Right lobe of liver (tissue), 6 donors: ENCODE measurements at regions not wholly inside any gene's neighbourhood (a gene's known extent, or its start where the extent isn't known, plus 50 kb on each side); places are given as distances from the start of the nearest gene placed in this dataset.

Experiments
- ATAC-seq, 4 donors: fragments of 200-7000 bp; cut with Tn5 transposase; one replicate each; pipeline ENCODE4 v1.9.1; 2020; ENCODE audit warnings: mild to moderate bottlenecking in 4 of 4, moderate library complexity in 4 of 4
- DNase-seq, 3 donors: peaks; one replicate each; pipeline ENCODE4 v3.0.0-alpha.2; 2020
- H3K27ac ChIP-seq, 3 donors: fragments of 200-600 bp; one replicate each; pipeline ENCODE4 v1.8.0; 2022
- H3K27me3 ChIP-seq, 2 donors: fragments of 200-600 bp; one replicate each; pipeline ENCODE4 v1.8.0; 2022
- H3K36me3 ChIP-seq, 4 donors: fragments of 200-600 bp; sonication (generic) in 1 of 4; one replicate each; pipeline versions ENCODE4 v1.5.1 to v1.8.0; 2017 to 2022; ENCODE audit warnings: control low read depth in 1 of 4
- H3K4me1 ChIP-seq, 4 donors: fragments of 200-600 bp; sonication (generic) in 1 of 4; one replicate each; pipeline versions ENCODE4 v1.5.1 to v1.8.0; 2017 to 2022; ENCODE audit warnings: control low read depth in 1 of 4
- H3K4me3 ChIP-seq, 3 donors: fragments of 200-600 bp; one replicate each; pipeline ENCODE4 v1.8.0; 2022
- H3K9me3 ChIP-seq, 4 donors: fragments of 200-600 bp; sonication (generic) in 1 of 4; one replicate each; pipeline versions ENCODE4 v1.5.1 to v1.8.0; 2017 to 2022; ENCODE audit warnings: control low read depth in 1 of 4
- POLR2A ChIP-seq: fragments of 450-650 bp; IDR thresholded peaks from one replicate; pipeline ENCODE4 v1.6.1; 2017; ENCODE audit warnings: antibody characterized with exemption, mild to moderate bottlenecking
- WGBS: methylation state at CpG from one replicate; pipeline ENCODE4 v1.1.6; 2018; ENCODE audit warnings: low coverage, low lambda C conversion rate; ENCODE audit not compliant: insufficient coverage; ENCODE audit errors: missing lambda C conversion rate; 5-methylcytosine and 5-hydroxymethylcytosine counted together
- intact Hi-C, 2 donors: fragments of 100-400 bp; cut with DNase I; formaldehyde crosslinking; loops; one replicate each; pipeline versions ENCODE4 v1.11.2 to v1.14.1; 2022
- TF ChIP-seq, protein P1 (sequence below), 4 donors: fragments of 200-600 bp in 3 of 4; fragments of 450-650 bp in 1 of 4; IDR thresholded peaks; one replicate each; pipeline versions ENCODE4 v1.5.1 to v1.8.0; 2016 to 2022; ENCODE audit warnings: antibody characterized with exemption in 4 of 4, mild to moderate bottlenecking in 2 of 4
- donor health status: DM: no; HTN: yes; CAD: no.
- donor health status: DM: no; HTN: no; CAD: no.
- donor health status: DM: no; HTN: no; CAD: no.
- donor health status: DM: no; HTN: yes; CAD: no.
- donor health status: DM: no; HTN: yes; CAD: no.

GRCh38 chr4:24426557-24426956 is 157.8 kb downstream of the DHX15 start:
- H3K4me3 ChIP-seq, result no peak overlapping the region
- no peaks in the 10 kb centered on the region for H3K36me3 ChIP-seq
- no peak overlapping the region for H3K27ac ChIP-seq
- 86% methylated on average over 5 of the region's 5 CpGs for WGBS
- intact Hi-C loops, result no loop called here
- H3K4me1 ChIP-seq, result peaks cover 0 to 13% (median 0%) of the 10 kb centered on the region in 4 donors
- TF ChIP-seq POLR2A, result no peak
- TF ChIP-seq, protein P1, sequence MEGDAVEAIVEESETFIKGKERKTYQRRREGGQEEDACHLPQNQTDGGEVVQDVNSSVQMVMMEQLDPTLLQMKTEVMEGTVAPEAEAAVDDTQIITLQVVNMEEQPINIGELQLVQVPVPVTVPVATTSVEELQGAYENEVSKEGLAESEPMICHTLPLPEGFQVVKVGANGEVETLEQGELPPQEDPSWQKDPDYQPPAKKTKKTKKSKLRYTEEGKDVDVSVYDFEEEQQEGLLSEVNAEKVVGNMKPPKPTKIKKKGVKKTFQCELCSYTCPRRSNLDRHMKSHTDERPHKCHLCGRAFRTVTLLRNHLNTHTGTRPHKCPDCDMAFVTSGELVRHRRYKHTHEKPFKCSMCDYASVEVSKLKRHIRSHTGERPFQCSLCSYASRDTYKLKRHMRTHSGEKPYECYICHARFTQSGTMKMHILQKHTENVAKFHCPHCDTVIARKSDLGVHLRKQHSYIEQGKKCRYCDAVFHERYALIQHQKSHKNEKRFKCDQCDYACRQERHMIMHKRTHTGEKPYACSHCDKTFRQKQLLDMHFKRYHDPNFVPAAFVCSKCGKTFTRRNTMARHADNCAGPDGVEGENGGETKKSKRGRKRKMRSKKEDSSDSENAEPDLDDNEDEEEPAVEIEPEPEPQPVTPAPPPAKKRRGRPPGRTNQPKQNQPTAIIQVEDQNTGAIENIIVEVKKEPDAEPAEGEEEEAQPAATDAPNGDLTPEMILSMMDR (IDR thresholded peaks at IDR 0.05), result no peak
- no peaks in the 10 kb centered on the region for H3K9me3 ChIP-seq
- DNase-seq (no peak), ATAC-seq (no peak)
- no peaks in the 10 kb centered on the region for H3K27me3 ChIP-seq

GRCh38 chr4:24425863-24426262 is 158.5 kb downstream of the DHX15 start:
- ATAC-seq (no peak), DNase-seq (no peak)
- Histone ChIP-seq H3K4me3 (no peak overlapping the region), H3K4me1 (peaks cover 0 to 13% (median 0%) of the 10 kb centered on the region in 4 donors), H3K27me3 (no peaks in the 10 kb centered on the region), H3K9me3 (no peaks in the 10 kb centered on the region), H3K27ac (no peak overlapping the region), H3K36me3 (no peaks in the 10 kb centered on the region)
- 73% methylated on average over 3 of the region's 3 CpGs for WGBS
- intact Hi-C loops, result no loop called here
- TF ChIP-seq POLR2A, result no peak
- TF ChIP-seq, protein P1 (IDR thresholded peaks at IDR 0.05), result no peak

- no peak overlapping the region for H3K27ac ChIP-seq
- DNase-seq (no peak), ATAC-seq (no peak)
- no peaks in the 10 kb centered on the region for H3K9me3 ChIP-seq
- intact Hi-C loops, result no loop called here
- WGBS, result 89% methylated on average over 3 of the region's 3 CpGs
- H3K36me3 ChIP-seq, result no peaks in the 10 kb centered on the region
- H3K4me1 ChIP-seq, result peaks cover 0 to 8% (median 0%) of the 10 kb centered on the region in 4 donors
- H3K27me3 ChIP-seq, result no peaks in the 10 kb centered on the region
- H3K4me3 ChIP-seq, result no peak overlapping the region
- TF ChIP-seq POLR2A, result no peak
- TF ChIP-seq, protein P1 (IDR thresholded peaks at IDR 0.05), result no peak
Measured at GRCh38 chr4:24423670-24424069, 160.7 kb downstream of the DHX15 start.

DNA sequence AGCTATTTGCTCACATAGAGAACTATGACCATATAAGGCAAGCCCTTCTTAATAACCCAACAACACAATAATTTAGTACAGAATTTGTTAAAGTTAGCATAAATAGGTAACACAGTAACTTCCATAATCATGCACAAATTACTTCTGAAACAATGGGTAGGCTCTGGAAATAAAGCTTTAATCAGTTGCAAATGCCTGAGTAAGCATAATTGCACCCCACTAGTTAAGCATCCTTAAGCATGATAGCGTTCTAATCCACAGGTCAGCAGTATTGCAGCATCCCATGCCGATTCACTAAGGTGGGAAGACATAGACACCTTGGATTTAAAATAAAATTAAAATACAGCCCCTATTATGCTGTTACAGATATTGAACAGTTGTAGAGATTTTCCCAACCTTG is 161.7 kb downstream of the DHX15 start:
- intact Hi-C loops, result no loop called here
- TF ChIP-seq POLR2A, result no peak
- TF ChIP-seq, protein P1 (IDR thresholded peaks at IDR 0.05), result no peak
- H3K9me3 ChIP-seq, result no peaks in the 10 kb centered on the region
- H3K4me3 ChIP-seq, result no peak overlapping the region
- DNase-seq (no peak), ATAC-seq (no peak)
- no peaks in the 10 kb centered on the region for H3K36me3 ChIP-seq
- H3K4me1 ChIP-seq, result no peaks in the 10 kb centered on the region
- 94% methylated on average over 2 of the region's 2 CpGs for WGBS
- no peak overlapping the region for H3K27ac ChIP-seq
- H3K27me3 ChIP-seq, result no peaks in the 10 kb centered on the region
